HUES48 (cell line): ENCODE measurements at regions not wholly inside any gene's neighbourhood (a gene's known extent, or its start where the extent isn't known, plus 50 kb on each side); places are given as distances from the start of the nearest gene placed in this dataset.

Source experiments
- H3K27ac ChIP-seq: one replicate; pipeline ENCODE4 v1.7.0; 2013; ENCODE audit warnings: low read depth, low read length, inconsistent platforms
- H3K27me3 ChIP-seq: 2 replicates; pipeline ENCODE4 v1.6.1; 2013; ENCODE audit warnings: mild to moderate bottlenecking, low read length; ENCODE audit not compliant: control insufficient read depth, insufficient read depth
- H3K36me3 ChIP-seq: 2 replicates; pipeline ENCODE4 v1.6.1; 2013; ENCODE audit warnings: low read length; ENCODE audit not compliant: control insufficient read depth, insufficient read depth
- H3K4me1 ChIP-seq: 2 replicates; pipeline ENCODE4 v1.6.1; 2013; ENCODE audit warnings: mild to moderate bottlenecking, low read length; ENCODE audit not compliant: control insufficient read depth, insufficient read depth
- H3K4me3 ChIP-seq: 2 replicates; pipeline ENCODE4 v1.5.1; 2013; ENCODE audit warnings: mild to moderate bottlenecking, low read depth, low read length
- H3K9ac ChIP-seq: 2 replicates; pipeline ENCODE4 v1.6.1; 2013; ENCODE audit warnings: mild to moderate bottlenecking, low read depth, low read length, moderate library complexity
- H3K9me3 ChIP-seq: 2 replicates; pipeline ENCODE4 v1.6.1; 2013; ENCODE audit warnings: low read length; ENCODE audit not compliant: control insufficient read depth, insufficient read depth

DNA sequence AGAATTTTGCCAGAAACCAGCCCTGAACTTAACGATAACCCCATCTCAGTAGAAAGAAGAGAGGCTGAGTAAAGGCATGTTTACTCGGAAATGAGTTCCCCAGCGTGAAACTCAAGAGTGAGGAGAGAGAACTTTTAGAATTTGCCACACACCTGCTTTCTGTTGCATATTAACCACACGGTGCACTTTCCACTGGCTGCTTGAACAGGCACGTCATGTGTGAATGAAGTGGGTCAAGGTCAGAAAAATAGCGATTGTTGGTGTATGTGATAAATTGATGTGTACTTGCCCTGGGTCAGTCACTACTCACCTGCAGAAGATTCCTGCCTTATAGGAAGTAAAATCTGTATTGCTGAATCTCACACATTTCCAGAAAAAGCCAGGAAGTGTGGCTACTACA is 395.7 kb downstream of the TRIML1 start:
- Histone ChIP-seq H3K4me3 (no peak overlapping the region), H3K4me1 (no peaks in the 10 kb centered on the region), H3K27me3 (no peaks in the 10 kb centered on the region), H3K36me3 (no peaks in the 10 kb centered on the region), H3K27ac (no peak overlapping the region), H3K9ac (no peak overlapping the region), H3K9me3 (peaks cover 6% of the 10 kb centered on the region)

GRCh38 chr4:188536826-188537225 is 397.6 kb downstream of the TRIML1 start:
- Histone ChIP-seq H3K27ac (no peak overlapping the region), H3K36me3 (no peaks in the 10 kb centered on the region), H3K4me1 (no peaks in the 10 kb centered on the region), H3K4me3 (no peak overlapping the region), H3K27me3 (no peaks in the 10 kb centered on the region), H3K9me3 (peaks cover 6% of the 10 kb centered on the region), H3K9ac (no peak overlapping the region)

- H3K4me1 ChIP-seq = no peaks in the 10 kb centered on the region
- H3K27me3 ChIP-seq = no peaks in the 10 kb centered on the region
- H3K27ac ChIP-seq = no peak overlapping the region
- H3K9ac ChIP-seq = no peak overlapping the region
- H3K36me3 ChIP-seq = no peaks in the 10 kb centered on the region
- no peaks in the 10 kb centered on the region for H3K9me3 ChIP-seq
- H3K4me3 ChIP-seq = no peak overlapping the region
These were observed 411.1 kb downstream of the TRIML1 start for GRCh38 chr4:188550296-188550695.

GRCh38 chr4:188551156-188551555 is 411.9 kb downstream of the TRIML1 start:
- no peaks in the 10 kb centered on the region for H3K9me3 ChIP-seq
- no peak overlapping the region for H3K9ac ChIP-seq
- H3K4me3 ChIP-seq = no peak overlapping the region
- no peaks in the 10 kb centered on the region for H3K36me3 ChIP-seq
- no peaks in the 10 kb centered on the region for H3K4me1 ChIP-seq
- no peaks in the 10 kb centered on the region for H3K27me3 ChIP-seq
- H3K27ac ChIP-seq = no peak overlapping the region

DNA sequence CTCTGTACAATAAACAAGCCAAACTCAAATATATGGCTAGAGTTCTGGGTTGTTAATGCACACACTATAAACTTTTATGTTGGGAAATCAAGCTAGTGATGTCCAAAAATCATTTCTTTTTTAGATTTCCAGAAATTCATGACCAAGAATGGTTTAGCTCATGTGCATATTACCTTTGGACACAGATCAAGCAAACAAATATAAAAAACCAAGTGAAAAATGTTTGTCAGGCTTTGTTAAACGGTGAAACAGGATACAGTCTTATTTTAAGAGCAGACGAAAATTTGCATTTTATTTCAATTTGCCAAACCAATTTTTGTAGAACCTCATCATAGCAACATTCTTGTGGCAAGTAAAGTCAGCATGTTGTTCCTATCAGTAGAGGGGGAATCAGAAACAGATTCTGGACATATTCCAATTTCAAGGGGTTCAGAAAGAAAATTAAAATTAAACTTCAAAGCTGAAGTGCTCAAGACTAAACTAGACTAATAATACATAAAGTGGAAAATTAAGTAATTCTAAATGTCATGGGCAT is 413.6 kb downstream of the TRIML1 start:
- Histone ChIP-seq H3K9ac (no peak overlapping the region), H3K4me3 (no peak overlapping the region), H3K4me1 (no peaks in the 10 kb centered on the region), H3K27me3 (no peaks in the 10 kb centered on the region), H3K9me3 (no peaks in the 10 kb centered on the region), H3K36me3 (no peaks in the 10 kb centered on the region), H3K27ac (no peak overlapping the region)

DNA sequence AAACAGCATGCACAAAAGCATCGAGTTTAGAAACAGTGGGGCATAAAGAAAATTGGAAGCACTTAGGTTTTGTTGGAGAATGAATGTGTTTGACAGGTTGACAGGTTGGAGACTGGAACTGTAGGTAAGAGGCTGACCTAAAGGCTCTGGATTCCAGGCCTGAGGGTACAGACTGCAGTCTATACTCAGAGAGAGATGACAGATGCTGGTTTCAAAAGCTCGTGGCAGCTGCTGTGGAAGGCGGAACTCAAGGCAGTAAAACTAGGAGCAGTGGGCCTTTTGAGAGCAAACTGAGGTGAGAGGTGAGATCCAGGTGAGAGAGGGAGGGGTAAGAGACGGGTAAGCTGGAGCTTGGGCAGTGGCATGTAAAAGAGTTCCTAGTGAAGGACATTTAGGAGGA is 415.2 kb downstream of the TRIML1 start:
- Histone ChIP-seq H3K9me3 (no peaks in the 10 kb centered on the region), H3K27me3 (no peaks in the 10 kb centered on the region), H3K27ac (no peak overlapping the region), H3K36me3 (no peaks in the 10 kb centered on the region), H3K4me3 (no peak overlapping the region), H3K9ac (no peak overlapping the region), H3K4me1 (no peaks in the 10 kb centered on the region)

GRCh38 chr4:188573104-188573503 is 433.9 kb downstream of the TRIML1 start:
- H3K36me3 ChIP-seq = no peaks in the 10 kb centered on the region
- no peaks in the 10 kb centered on the region for H3K9me3 ChIP-seq
- H3K4me1 ChIP-seq = peaks cover 5% of the 10 kb centered on the region; the same call in 1 of the 2 replicates
- no peak overlapping the region for H3K4me3 ChIP-seq
- no peaks in the 10 kb centered on the region for H3K27me3 ChIP-seq
- H3K27ac ChIP-seq = no peak overlapping the region
- H3K9ac ChIP-seq = no peak overlapping the region

DNA sequence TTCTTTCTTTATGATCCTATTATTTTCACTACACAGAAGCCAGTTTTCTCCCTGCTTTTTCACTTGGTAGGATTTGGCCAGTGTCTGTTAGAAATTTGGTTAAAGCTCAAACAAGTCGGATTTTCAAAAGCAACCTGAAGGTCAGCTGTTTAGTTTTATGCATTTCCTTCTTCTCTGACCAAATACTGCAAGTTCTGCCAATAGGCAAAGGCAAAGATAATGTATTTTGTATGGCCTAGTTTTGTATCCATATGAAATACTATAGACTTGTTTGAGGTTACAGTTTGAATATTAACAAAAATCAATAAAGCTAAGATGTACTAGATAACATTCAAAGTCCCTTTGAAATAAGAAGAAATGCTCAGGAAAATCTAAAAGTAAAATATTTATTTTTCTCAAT is 439.4 kb downstream of the TRIML1 start:
- Histone ChIP-seq H3K9me3 (no peaks in the 10 kb centered on the region), H3K9ac (no peak overlapping the region), H3K27ac (no peak overlapping the region), H3K27me3 (no peaks in the 10 kb centered on the region), H3K36me3 (no peaks in the 10 kb centered on the region), H3K4me1 (peaks cover 5% of the 10 kb centered on the region; the same call in 1 of the 2 replicates), H3K4me3 (no peak overlapping the region)

GRCh38 chr4:188596021-188596420 is 456.8 kb downstream of the TRIML1 start:
- H3K36me3 ChIP-seq = no peaks in the 10 kb centered on the region
- H3K27me3 ChIP-seq = no peaks in the 10 kb centered on the region
- H3K9me3 ChIP-seq = no peaks in the 10 kb centered on the region
- no peaks in the 10 kb centered on the region for H3K4me1 ChIP-seq
- no peak overlapping the region for H3K4me3 ChIP-seq
- H3K9ac ChIP-seq = no peak overlapping the region
- no peak overlapping the region for H3K27ac ChIP-seq

DNA sequence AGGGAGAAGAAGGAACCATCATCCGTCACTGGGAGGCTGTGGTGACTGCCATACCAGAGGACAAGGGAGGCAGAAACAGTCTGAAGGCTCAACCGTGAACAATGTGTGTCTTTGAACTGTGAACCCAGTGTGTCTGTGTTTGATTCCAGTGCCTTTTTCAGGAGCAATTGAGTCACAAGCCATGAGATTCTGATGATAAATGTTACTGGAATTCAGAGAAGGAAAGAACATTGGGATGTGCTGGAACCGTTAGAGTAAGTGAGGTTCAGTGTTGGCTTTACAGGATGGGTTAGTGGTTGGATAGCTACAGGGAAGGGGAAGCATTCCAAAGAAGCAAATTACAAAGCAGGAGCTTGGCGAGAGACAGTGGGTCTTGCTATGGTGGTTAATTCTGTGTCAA is 464.4 kb downstream of the TRIML1 start:
- no peak overlapping the region for H3K27ac ChIP-seq
- no peaks in the 10 kb centered on the region for H3K9me3 ChIP-seq
- H3K4me1 ChIP-seq = no peaks in the 10 kb centered on the region
- H3K9ac ChIP-seq = no peak overlapping the region
- H3K27me3 ChIP-seq = no peaks in the 10 kb centered on the region
- no peak overlapping the region for H3K4me3 ChIP-seq
- no peaks in the 10 kb centered on the region for H3K36me3 ChIP-seq

GRCh38 chr4:188606635-188607034 is 467.4 kb downstream of the TRIML1 start:
- Histone ChIP-seq H3K27ac (no peak overlapping the region), H3K27me3 (no peaks in the 10 kb centered on the region), H3K4me3 (no peak overlapping the region), H3K36me3 (no peaks in the 10 kb centered on the region), H3K9me3 (no peaks in the 10 kb centered on the region), H3K9ac (no peak overlapping the region), H3K4me1 (no peaks in the 10 kb centered on the region)

- H3K9me3 ChIP-seq = no peaks in the 10 kb centered on the region
- H3K9ac ChIP-seq = no peak overlapping the region
- no peaks in the 10 kb centered on the region for H3K4me1 ChIP-seq
- no peak overlapping the region for H3K27ac ChIP-seq
- H3K27me3 ChIP-seq = no peaks in the 10 kb centered on the region
- no peaks in the 10 kb centered on the region for H3K36me3 ChIP-seq
- H3K4me3 ChIP-seq = no peak overlapping the region
These were observed 471.9 kb downstream of the TRIML1 start for GRCh38 chr4:188611143-188611542.
